MM.1S (cell line): ENCODE measurements at regions not wholly inside any gene's neighbourhood (a gene's known extent, or its start where the extent isn't known, plus 50 kb on each side); places are given as distances from the start of the nearest gene placed in this dataset.

Experiments
- DNase-seq: peaks from one replicate; pipeline ENCODE4 v3.0.0-alpha.2; 2015
- H2AFZ ChIP-seq: fragments of 300-600 bp; sonication (generic); 2 replicates; pipeline ENCODE4 v1.6.0; 2016; ENCODE audit warnings: antibody characterized with exemption, low read length
- H3F3A ChIP-seq: fragments of 300-600 bp; sonication (generic); 2 replicates; pipeline ENCODE4 v1.6.1; 2016; ENCODE audit warnings: mild to moderate bottlenecking, antibody characterized with exemption, low read length, moderate library complexity, mixed read lengths; ENCODE audit not compliant: insufficient read depth
- H3K27ac ChIP-seq: fragments of 300-600 bp; sonication (generic); 2 replicates; pipeline ENCODE4 v1.5.1; 2016; ENCODE audit warnings: mild to moderate bottlenecking, low read length
- H3K27me3 ChIP-seq: fragments of 300-600 bp; sonication (generic); replicated peaks from 2 replicates; pipeline ENCODE4 v1.6.0; 2016; ENCODE audit warnings: low read length; ENCODE audit not compliant: insufficient read depth
- H3K36me3 ChIP-seq: fragments of 300-600 bp; sonication (generic); replicated peaks from 2 replicates; pipeline ENCODE4 v1.6.1; 2016; ENCODE audit warnings: mild to moderate bottlenecking, low read length, mixed read lengths; ENCODE audit not compliant: insufficient read depth
- H3K4me1 ChIP-seq: fragments of 300-600 bp; sonication (generic); 2 replicates; pipeline ENCODE4 v1.6.1; 2016; ENCODE audit warnings: low read length, mixed read lengths
- H3K4me2 ChIP-seq: fragments of 300-600 bp; sonication (generic); 2 replicates; pipeline ENCODE4 v1.6.0; 2016; ENCODE audit warnings: low read depth, low read length
- H3K4me3 ChIP-seq: fragments of 300-600 bp; sonication (generic); 2 replicates; pipeline ENCODE4 v1.5.1; 2016; ENCODE audit warnings: low read length, mixed read lengths
- H3K79me2 ChIP-seq: fragments of 300-600 bp; sonication (generic); 2 replicates; pipeline ENCODE4 v1.6.1; 2016; ENCODE audit warnings: mixed run types, low read length, mixed read lengths
- H3K9ac ChIP-seq: fragments of 300-600 bp; sonication (generic); 2 replicates; pipeline ENCODE4 v1.6.1; 2016; ENCODE audit warnings: low read length, mixed read lengths
- H3K9me2 ChIP-seq: fragments of 300-600 bp; sonication (generic); replicated peaks from 2 replicates; pipeline ENCODE4 v1.6.1; 2016; ENCODE audit warnings: mild to moderate bottlenecking, low read length, mixed read lengths; ENCODE audit not compliant: insufficient read depth
- H3K9me3 ChIP-seq: fragments of 300-600 bp; sonication (generic); replicated peaks from 2 replicates; pipeline ENCODE4 v1.6.1; 2016; ENCODE audit warnings: mild to moderate bottlenecking, low read length, mixed read lengths; ENCODE audit not compliant: insufficient read depth
- H4K20me1 ChIP-seq: fragments of 300-600 bp; sonication (generic); 2 replicates; pipeline ENCODE4 v1.6.1; 2016; ENCODE audit warnings: mild to moderate bottlenecking, low read length, moderate library complexity, mixed read lengths; ENCODE audit not compliant: insufficient read depth
- EZH2 ChIP-seq: fragments of 300-600 bp; sonication (generic); optimal IDR thresholded peaks from 2 replicates; pipeline ENCODE3; 2017; ENCODE audit warnings: low read depth, mild to moderate bottlenecking, antibody characterized with exemption, low read length, mixed read lengths
- EZH2phosphoT487 ChIP-seq: fragments of 300-600 bp; sonication (generic); IDR thresholded peaks from 2 replicates; pipeline ENCODE4 v1.6.1; 2018; ENCODE audit warnings: antibody characterized with exemption, low read length
- TF ChIP-seq, protein P1 (sequence below): fragments of 300-600 bp; sonication (generic); IDR thresholded peaks from 2 replicates; pipeline ENCODE4 v1.5.1; 2016; ENCODE audit warnings: antibody characterized with exemption, low read length, mixed read lengths

DNA sequence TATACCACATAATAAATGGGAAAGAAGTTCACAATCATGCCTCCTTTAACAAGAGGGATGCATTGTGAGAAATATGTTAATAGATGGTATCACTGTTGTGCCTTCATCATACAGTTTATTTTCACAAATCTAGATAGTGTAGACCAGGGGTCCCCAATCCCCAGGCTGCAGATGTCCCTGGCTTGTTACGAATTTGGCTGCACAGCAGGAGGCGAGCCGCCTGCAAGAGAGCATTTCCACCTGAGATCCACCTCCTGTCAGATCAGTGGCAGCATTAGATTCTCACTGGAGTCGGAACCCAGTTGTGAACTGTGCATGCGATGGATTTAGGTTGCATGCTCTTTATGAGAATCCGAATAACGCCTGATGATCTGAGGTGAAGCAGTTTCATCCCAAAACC is 361.9 kb upstream of the ZWINT start:
- Histone ChIP-seq H3K36me3 (no peaks in the 10 kb centered on the region), H3F3A (peaks cover 9% of the 10 kb centered on the region; the same call in 1 of the 2 replicates), H3K27ac (no peak overlapping the region), H4K20me1 (no peaks in the 10 kb centered on the region), H3K4me3 (no peak overlapping the region), H3K4me1 (peaks cover 15% of the 10 kb centered on the region; the same call in 1 of the 2 replicates), H3K4me2 (no peak overlapping the region), H3K9ac (no peak overlapping the region), H2AFZ (no peak overlapping the region), H3K27me3 (no peaks in the 10 kb centered on the region), H3K9me2 (no peaks in the 10 kb centered on the region), H3K79me2 (no peaks in the 10 kb centered on the region), H3K9me3 (no peaks in the 10 kb centered on the region)
- TF ChIP-seq, protein P1, sequence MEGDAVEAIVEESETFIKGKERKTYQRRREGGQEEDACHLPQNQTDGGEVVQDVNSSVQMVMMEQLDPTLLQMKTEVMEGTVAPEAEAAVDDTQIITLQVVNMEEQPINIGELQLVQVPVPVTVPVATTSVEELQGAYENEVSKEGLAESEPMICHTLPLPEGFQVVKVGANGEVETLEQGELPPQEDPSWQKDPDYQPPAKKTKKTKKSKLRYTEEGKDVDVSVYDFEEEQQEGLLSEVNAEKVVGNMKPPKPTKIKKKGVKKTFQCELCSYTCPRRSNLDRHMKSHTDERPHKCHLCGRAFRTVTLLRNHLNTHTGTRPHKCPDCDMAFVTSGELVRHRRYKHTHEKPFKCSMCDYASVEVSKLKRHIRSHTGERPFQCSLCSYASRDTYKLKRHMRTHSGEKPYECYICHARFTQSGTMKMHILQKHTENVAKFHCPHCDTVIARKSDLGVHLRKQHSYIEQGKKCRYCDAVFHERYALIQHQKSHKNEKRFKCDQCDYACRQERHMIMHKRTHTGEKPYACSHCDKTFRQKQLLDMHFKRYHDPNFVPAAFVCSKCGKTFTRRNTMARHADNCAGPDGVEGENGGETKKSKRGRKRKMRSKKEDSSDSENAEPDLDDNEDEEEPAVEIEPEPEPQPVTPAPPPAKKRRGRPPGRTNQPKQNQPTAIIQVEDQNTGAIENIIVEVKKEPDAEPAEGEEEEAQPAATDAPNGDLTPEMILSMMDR = no peak
- TF ChIP-seq EZH2phosphoT487 = no peak
- no peak for TF ChIP-seq EZH2
- no peak for DNase-seq

DNA sequence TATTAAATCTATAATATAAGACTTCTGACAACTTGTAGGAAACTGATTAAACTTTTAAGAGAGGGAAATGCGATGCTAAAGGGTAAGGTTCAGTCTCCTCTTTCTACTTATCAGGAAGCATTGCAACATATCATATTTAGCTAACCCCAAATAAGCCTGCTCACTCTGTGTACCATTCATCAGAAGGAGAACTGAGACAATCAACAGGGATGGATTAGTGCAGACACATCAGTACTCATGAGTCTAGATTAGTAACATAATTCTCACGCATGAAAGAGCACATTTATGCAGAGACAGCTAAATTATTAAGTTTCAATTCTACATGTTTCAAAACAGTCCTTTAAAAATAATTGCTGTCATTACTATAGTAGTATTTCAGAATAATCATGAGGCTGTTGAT is 354.2 kb upstream of the ZWINT start:
- Histone ChIP-seq H3K4me1 (peaks cover 2% of the 10 kb centered on the region; the same call in 1 of the 2 replicates), H3K4me3 (no peak overlapping the region), H3K79me2 (no peaks in the 10 kb centered on the region), H3K9me3 (no peaks in the 10 kb centered on the region), H4K20me1 (no peaks in the 10 kb centered on the region), H3K27me3 (no peaks in the 10 kb centered on the region), H3K9ac (no peak overlapping the region), H3F3A (no peaks in the 10 kb centered on the region; the same call in 1 of the 2 replicates), H3K9me2 (no peaks in the 10 kb centered on the region), H2AFZ (no peak overlapping the region), H3K27ac (no peak overlapping the region), H3K36me3 (no peaks in the 10 kb centered on the region), H3K4me2 (no peak overlapping the region)
- peak; percentile 21 for DNase-seq
- TF ChIP-seq EZH2 (no peak), EZH2phosphoT487 (no peak)
- TF ChIP-seq, protein P1 = no peak

DNA sequence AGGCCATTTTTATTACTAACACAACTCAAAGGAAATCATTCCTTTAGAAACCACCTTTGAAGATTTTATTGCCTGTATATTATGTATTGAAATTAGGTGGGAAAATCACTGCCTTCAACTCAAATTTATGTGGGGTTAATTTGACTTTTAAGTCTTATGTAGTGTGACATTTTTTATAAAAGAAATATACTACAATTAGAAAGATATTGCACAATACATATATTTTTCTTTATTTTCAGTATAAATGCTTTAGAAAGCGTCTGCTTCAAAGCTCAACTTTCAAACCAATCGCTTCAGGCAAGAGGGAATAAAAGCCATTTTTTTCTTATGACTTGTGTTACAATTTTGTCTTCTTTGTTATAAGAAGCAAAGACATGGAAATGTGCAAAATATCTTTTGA is 337.4 kb upstream of the ZWINT start:
- H4K20me1 ChIP-seq = no peaks in the 10 kb centered on the region
- H3K9me3 ChIP-seq = no peaks in the 10 kb centered on the region
- H3K9me2 ChIP-seq = no peaks in the 10 kb centered on the region
- TF ChIP-seq, protein P1 = no peak
- TF ChIP-seq EZH2 = no peak
- no peak for TF ChIP-seq EZH2phosphoT487
- no peaks in the 10 kb centered on the region for H3K4me1 ChIP-seq
- H3K27ac ChIP-seq = no peak overlapping the region
- H3K4me2 ChIP-seq = no peak overlapping the region
- H3K4me3 ChIP-seq = no peak overlapping the region
- no peak overlapping the region for H3K9ac ChIP-seq
- H2AFZ ChIP-seq = no peak overlapping the region
- DNase-seq = no peak
- no peaks in the 10 kb centered on the region for H3K36me3 ChIP-seq
- no peaks in the 10 kb centered on the region for H3K27me3 ChIP-seq
- H3F3A ChIP-seq = no peaks in the 10 kb centered on the region
- no peaks in the 10 kb centered on the region for H3K79me2 ChIP-seq
